ENCODE measurements at regions not wholly inside any gene's neighbourhood (a gene's known extent, or its start where the extent isn't known, plus 50 kb on each side); places are given as distances from the start of the nearest gene placed in this dataset.
A peak's percentile ranks its signal among the peaks of the same experiment; 100 is the strongest.
"Not testable (repeated sequence)": the region's sequence is repeated elsewhere in the genome, so short reads cannot be mapped to it uniquely, and the experiment has no call there.

DNA sequence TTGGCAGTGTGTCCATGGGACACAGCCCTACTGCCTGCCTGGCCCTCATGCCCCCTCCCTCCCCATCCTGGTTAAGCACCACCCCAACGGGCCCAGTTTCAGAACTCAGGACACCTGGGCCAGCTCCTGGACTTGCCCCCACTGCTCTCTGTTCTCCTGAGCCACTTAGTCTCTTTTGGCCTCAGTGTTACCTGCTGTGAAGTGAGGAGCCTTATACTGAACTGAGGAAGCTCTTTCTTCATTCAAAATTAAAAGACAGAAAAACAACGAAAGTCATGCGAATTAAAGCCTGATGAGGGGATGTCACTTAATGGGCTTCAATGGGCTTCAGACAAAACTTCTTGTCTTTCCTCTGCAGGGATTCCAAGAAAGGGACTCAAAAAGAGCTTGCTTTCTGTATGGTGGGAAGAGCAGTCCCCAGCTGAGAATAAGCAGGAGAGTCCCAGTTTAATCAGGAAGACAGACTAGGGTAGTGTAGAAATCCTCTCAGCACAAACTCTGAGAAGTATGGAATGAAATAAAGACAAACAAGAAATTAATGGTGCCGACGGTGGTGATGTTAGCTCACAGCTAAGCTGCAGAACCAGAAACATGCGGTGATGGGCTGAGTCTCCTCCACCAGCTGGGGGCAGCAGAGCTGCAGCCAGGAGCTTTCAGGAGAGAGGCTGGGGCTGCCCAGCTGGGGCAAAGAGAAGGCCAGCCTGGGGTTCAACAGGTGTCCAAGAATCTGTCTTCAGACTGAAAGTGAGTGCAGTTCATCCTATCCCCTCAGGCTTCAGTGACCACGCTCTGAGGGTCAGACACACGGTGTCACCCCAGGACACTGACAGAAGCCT lies 101.0 kb downstream of the GGTLC2 start:
- peak; percentile 57 for DNase-seq

DNA sequence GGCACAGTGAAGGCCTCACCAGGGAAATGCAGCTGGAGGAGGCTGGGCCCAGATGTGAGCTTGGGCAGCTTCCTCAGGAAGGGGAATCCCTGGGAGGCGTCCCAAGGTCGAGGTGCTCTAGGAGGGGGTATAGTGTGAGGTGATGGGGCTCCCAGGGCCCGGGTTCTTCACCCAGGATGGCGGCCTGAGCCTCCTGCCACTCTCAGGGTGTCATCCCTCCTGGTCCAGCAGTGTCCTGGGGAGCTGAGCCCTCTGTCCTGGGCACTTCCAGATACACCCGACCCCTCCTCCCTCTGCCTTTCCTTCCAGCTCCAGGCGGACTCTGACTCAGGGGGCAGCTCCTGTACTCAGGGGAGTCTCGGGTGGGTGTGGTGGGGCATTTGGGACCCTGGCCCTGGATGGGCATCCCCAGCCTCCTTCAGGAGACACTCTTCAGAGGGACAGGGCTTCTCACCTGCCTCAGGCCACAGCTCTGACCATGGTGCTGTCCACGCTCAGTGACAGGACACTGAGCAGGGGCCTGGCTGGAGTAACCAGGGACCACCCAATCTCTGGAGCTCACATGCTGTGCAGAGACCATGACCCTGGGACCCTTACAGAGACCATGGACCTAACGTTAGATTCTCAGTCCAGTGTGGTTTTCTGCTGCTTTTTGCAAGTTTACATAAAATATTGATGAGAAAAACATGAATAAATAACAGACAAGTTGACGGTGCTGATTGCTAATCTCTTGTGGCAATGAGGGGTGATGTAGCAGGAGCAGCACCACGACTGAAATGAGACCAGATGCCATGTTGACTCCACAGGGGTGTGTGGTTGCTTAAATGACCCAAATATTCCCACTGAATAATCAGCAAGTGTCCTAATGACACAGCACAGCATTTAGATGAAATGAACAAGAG lies 101.9 kb downstream of the GGTLC2 start:
- DNase-seq, result no peak

DNA sequence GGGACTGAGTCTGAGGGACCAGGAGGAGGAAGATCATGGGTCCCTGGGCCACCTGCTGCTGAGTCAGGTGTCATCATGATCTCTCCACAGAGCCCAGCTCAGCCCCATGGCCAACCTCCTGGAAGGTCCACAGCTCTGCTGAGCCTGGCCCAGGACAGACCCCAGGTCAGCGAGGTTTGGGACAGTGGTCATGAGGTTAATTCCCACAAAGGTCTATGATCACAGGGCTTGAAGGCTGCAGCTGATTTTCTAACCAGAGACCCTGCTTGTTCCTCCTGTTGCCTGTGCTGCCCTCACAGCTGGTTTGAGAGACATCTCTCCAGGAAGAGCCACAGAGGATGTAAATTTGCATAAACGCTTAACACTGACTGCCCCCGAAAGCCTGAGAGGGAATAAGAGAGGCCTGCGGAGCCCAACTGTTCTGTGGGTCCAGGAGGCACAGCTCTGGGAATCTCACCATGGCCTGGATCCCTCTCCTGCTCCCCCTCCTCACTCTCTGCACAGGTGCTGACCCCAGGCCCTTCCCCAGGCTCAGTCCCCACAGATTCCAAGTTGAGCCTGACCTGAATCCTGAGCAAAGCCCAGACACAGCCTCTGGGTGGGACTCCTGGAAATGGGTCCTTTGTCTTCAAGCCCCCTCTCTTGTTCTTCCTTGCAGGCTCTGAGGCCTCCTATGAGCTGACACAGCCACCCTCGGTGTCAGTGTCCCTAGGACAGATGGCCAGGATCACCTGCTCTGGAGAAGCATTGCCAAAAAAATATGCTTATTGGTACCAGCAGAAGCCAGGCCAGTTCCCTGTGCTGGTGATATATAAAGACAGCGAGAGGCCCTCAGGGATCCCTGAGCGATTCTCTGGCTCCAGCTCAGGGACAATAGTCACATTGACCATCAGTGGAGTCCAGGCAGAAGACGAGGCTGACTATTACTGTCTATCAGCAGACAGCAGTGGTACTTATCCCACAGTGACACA lies 102.8 kb downstream of the GGTLC2 start:
- DNase-seq, result no peak

DNA sequence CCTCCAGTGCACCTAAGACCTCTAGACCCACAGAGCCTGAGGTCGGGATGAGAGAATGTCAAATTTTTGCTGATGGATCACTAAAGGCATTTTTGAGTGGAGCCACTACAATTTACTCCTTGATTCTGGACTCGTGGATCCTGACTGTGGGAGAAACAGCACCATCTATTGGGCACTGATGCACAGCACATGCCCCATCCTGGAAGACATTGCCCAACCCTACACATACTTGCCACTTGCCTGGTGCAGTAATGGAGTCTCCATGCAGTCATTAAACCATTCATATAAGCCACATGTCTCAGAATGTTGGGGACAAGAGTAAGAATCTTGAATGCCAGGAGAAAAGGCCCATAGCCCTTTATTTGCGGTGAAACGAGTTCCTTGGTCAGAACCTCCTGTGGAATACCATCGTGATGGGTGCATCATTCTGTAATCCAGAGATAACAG lies 103.9 kb downstream of the GGTLC2 start:
- DNase-seq, result peak; percentile 54

DNA sequence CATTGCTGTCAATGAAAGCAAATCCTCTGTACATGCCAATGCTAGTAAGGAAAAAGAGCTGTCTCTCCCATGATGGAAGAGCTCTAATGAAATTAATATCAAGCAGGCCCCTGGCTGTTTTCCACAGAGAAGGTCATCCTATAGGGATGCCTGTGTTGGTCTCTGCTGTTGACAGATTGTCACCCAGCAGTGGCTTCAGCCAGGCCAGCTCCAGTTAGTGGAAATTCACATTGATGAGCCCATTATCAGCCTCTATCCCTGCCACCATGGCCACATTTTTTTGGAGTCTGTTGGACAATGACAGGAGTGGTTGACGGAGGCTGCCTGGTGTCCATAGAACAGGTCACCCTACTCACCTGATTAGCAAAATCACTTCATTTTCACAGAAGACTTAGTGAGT lies 104.3 kb downstream of the GGTLC2 start:
- DNase-seq, result no peak

DNA sequence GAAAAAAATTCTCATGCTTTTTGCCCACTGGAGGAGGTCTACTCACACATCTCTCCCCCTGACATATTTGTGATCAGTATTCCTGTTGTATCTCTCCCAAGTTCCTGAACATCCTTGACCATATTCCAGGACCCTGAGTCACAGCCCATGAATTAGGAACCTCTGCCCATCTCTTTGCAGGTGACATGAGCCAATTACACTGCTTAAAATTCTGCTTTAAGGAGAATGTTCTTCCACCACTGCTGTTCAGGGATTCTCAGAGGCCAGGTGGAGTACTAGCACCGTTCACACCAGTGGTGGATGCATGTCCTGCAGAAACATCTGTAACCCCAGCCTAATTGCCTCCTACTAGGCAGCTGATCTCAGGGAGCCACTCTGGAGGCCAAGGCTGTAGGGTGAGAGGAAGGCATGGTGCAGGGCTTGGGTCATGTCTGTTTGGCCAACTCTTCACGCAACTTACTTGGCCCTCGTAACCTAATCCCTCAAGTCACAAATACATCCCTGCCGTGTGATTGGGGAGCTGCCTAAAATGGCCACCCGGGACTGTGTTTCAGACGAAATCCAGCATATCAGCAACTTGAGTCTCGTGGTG lies 104.8 kb downstream of the GGTLC2 start:
- DNase-seq, result no peak

DNA sequence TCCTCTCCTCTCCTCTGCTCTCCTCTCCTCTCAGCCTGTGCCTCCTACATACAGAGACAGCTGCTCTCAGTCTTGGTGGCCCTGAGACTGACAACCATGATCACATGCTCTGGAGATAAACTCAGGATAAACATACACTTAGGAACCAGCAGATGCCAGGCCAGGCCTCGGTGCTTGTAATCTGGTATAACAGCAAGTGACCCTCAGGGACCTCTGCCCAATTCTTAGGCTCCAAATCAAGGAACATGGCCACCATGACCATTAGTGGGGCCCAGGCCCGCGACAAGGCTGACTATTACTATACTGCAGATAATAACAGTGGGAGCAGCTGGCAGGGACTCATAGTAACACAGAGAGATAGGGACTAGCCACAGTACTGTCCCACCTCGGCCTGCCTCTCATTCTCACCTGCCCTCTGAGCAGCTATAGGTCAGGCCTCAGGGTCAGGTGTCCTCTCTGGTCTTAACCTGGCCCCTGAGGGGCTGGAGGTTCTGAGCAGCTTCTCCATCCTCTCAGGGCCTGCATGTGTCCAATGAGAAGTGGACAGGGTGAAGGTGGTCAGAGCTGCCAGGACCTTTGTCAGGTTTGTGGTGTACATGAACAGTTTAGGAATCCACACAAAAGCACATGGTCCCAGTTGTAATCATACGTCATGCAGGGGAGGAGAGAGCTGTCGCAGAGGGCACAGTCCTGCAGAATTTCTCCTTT lies 106.1 kb downstream of the GGTLC2 start:
- no peak for DNase-seq

DNA sequence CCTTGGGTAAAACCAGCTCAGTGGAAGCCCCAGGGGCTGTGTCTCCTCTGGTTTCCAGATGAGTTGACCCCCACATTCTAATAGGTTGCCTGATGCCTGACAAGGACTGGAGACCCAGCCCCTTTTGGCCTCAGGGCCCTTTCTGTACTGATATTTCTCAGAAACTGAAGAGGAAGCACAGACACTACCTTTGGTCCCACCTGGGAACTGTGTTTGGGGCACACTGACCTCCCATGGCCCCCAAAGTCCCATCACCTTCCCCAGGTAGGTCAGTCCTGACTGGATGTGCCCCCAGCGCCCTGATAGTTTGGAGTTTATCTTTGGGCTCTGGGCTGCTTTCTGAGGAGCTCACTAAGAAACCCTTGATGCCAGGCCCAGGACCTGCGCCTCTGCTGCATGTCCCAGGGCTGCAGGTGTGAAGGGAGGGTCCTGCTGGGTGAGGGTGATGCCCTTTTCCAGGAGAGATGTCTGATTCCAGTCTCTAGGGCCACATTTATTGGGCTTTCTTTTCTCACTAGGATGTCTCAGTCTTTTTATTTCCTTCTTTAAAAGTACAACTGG lies 106.7 kb downstream of the GGTLC2 start:
- DNase-seq, result no peak

DNA sequence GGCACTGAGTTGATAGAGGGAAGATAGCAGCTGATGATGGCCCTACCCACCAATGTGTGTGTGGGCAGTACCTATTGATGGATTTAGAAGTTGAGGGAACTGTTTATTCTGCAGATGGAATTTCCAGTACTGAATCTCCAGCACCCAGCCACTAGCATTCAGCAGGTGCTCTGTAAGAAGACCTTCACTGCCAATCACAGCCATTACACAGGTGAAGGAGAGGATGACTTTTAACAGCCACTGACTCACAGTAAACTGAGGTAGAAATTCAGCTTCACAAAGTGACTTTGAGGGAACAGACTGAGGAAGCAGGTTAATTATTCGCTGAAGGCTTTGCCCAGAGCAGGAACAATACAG lies 107.8 kb downstream of the GGTLC2 start:
- no peak for DNase-seq

DNA sequence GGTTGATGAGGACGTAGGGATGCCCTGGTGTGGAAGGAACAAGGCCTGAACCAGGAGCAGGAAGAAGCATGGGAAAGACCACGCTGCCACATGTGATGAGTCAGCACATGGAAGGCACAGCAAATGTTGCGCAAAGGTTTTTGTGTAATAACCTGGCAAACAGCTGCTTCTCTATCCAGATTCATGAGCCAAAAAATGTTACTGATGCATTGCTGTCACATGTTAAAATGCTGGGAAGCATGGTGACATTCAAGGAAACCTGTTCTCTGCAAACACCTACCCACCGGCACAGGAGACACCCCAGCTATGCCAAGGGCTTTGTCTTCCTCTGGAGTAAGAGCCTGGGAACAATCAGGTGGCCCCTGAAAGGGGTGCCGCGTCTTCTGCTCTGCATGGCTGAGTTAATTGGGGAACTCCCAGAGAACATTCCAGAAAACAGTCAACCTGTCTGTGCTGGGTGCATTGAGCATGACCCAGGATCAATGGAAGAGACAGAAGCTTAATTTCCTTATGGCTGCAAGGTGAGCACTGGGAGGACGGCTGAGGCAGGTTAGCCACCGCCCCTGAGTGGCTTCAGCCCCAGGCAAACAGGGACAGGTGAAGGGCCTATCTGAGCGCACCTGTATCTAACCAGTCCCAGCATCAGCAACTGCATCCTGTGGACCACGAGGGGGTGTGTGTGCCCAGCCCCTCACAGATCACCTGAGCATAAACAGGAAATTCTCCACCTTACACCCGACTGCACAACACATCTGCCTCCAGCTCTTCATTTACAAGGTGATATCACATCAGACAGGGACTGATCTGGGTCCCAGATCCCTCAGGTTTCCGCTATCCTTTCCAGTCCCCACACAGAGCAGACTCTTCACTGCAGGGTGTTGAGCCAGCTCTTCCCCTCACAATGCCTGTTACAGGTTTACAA lies 108.4 kb downstream of the GGTLC2 start:
- no peak for DNase-seq

DNA sequence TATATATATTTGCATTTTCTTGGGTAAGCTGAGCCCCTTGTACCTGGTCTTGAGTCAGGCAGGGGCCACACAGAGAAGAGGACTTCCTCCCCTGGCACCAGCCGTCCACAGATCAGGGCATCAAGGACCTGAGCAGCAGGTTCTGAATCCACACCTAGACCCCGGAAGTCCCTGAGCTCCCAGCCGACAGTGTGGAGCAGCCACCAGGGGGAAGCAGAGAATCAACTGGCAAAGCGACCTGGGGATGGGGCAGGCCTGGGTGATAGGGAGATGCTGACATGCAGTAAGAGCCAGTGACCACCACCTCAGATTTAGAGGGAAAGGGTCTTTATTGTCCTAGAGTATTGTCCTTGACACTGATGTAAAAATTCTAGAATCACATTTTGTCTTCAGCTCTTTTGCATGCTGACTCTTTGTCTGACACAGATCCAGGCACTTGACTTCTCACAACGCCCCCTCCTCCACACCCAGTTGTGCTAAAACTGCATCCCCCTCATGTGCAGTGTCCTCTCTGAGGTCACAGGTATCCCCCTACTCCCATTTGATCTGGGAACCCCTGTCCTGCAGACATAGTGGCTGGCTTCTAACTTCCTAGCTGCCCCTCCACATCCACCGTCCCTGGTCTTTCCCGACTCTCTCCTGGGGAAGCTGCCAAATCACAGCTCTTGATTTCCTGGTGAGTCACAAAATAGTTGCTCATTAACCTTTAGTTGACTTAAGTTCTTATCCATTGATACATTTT lies 109.3 kb downstream of the GGTLC2 start:
- DNase-seq, result peak; percentile 84

DNA sequence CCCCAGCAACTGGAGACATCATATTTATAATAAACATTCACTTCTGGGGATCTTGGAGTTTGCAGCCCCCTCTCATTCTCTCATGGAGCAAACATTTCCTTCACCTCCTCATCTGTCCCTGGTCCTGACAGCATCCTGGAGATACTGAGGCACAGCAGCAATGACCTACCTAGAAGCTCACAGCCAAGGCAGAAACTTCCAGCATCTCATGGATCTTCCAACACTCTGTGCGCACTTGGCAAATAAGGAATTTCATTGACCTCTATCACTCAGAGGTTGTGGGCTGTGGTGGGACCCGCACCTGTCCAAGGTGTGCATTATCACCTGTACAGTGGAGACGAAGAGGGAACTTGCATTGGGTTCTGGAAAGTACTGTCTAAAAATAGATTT lies 109.8 kb downstream of the GGTLC2 start:
- no peak for DNase-seq

DNA sequence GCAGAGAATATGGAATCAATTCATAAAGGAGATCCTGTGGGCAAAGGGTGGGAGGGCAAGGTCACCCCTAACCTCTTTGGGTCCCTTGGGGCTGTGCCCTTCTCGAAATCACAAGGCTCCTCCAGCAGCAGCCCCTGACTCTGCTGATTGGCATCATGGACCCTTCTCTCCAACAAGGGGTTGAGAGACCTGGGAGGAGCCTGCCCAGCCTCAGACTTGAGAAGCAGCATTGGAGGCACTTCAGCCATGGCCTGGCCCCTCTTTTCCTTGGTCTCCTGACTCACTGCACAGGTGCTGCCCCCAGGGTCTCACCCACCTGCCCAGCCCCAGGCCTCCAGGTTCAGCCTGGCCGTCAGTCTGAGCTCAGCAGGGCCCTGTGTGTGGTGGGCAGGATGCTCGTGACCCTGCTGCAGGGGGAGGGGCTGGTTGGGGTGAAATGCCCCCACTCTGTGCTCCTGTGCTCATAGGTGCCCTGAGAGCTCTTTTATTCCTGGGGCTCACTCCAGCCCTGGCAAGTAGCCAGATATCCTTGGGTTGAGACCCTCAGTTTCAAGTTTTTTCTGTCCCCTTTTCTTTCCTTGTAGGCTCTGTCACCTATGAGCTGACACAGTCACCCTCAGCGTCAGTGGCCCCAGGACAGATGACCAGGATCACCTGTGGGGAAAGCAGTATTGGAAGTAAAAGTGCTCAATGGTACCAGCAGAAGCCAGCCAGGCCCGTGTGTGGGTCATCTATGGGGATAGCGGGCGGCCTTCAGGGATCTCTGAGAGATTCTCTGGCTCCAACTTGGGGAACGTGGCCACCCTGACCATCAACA lies 110.8 kb downstream of the GGTLC2 start:
- DNase-seq, result no peak

DNA sequence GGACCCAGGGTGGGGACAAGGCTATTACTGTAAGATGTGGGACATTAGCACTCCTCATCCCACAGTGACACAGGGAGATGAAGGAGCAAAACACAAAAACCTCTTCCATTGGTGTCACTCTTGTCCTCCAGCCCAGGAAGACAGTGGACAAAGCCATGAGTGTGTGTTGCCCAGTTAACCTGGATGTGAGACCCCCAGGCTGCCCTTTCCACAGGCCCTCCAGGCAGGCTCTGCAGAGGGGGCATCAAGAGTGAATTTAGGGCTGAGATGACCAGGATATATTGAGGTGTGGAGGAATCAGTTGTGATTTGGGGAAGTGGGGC lies 111.3 kb downstream of the GGTLC2 start:
- no peak for DNase-seq

DNA sequence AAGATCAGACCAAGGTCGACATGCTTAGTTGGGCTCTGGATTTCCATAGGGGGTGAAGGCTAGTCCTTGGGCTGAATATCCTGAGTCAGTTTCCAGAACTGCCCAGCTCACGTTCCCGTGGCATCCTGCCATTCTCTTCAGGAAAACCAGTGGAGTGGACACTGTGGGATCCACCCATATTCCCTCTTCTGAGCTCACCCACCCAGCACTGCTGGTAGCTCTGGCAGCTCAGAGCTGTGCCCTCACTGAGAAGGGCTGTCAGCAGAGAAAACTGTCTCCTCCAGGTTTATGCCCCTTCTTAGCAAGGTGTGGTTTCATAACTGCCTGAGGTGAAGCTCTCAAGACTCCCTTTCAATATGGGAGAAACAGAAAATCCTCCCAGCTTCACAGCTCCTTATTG lies 111.7 kb downstream of the GGTLC2 start:
- DNase-seq, result no peak

DNA sequence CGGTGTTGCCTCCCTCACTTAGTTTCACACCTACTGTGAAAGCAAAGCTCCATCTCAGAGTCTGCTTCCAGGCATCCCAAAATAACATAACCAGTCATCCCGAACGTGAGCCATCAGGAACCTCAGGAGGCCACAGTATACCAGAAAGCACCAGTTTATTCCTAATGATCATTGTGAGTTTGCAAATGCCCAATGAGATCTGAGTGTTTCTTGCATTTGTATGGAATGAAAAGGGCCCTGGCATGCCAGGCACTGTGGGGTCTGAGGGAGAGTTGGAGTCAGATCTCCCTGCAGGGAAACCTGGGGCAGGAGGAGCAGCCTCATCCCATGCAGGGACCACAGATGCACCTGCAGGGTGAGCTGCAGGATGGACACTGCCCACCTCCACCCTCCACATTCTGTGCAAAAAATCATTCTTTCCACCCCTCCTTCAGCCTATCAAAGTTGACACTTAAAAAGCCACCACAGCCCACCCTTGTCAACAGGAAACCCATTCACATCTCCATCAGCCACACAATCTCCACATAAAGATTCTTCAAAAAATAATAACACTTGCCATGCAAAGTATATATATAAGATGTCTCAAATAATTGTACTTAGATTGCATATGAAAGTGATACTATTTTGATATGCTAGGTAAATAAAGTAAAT lies 112.3 kb downstream of the GGTLC2 start:
- not testable (repeated sequence) for DNase-seq

DNA sequence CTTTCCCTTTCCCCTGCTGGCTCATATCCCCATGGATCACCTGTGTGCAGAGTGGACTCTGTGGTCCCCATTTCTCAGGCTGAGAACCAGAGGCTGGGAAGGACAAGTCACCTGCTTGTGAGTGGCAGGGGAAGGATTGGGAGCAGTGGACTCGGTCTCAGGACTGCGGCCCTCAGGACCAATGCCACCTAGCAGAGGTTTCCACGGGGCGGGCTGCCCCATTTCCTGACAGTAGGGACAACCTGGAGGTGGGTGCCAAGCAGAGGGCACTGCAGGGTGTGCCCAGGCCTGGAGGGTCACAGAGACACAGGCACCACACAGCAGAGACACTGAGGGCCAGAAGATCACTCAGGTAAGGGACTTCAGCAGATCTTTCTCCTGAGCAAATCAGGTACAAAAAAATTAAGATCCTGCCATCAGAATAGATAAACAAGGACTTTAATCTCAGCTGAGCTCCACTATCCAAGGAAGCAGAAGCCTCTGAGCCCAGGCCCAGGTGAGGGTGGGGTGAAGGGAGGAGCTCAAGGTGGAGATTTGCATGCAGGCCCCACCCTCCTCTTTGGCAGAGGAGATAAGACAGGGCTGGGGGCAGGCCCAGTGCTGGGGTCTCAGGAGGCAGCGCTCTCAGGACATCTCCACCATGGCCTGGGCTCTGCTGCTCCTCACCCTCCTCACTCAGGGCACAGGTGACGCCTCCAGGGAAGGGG lies 113.8 kb downstream of the GGTLC2 start:
- not testable (repeated sequence) for DNase-seq

DNA sequence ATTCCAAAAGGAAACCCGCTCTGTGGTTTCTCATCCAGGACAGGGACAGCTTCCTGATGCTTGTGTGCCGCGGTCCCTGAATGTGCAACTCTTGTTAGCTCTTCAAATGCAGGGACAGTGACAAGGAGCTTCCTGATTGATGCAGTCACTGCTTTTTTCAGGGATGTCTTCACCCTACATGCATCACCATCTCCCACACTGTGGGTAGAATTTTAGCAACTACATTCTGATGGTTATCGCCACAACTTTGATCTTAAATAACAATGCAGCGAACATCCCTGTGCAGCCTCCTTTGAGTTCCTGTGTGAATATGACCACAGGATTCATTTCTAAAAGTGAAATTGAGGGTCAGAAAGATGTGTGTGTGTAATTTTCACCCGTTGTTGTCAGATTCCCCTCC lies 115.0 kb downstream of the GGTLC2 start:
- DNase-seq, result no peak
